ENCODE measurements at regions not wholly inside any gene's neighbourhood (a gene's known extent, or its start where the extent isn't known, plus 50 kb on each side); places are given as distances from the start of the nearest gene placed in this dataset.

- no peak for TF ChIP-seq CTCF (IDR thresholded peaks at IDR 0.05; ENCODE audit: partially characterized antibody, unreplicated experiment)
- Mint-ChIP-seq H3K27ac (ENCODE audit: unreplicated experiment) (no peak overlapping the region), H3K27me3 (ENCODE audit: unreplicated experiment) (peaks cover 5% of the 10 kb centered on the region), H3K4me1 (ENCODE audit: low read depth, unreplicated experiment) (peaks cover 1% of the 10 kb centered on the region), H3K36me3 (ENCODE audit: unreplicated experiment) (no peaks in the 10 kb centered on the region), H3K9me3 (ENCODE audit: unreplicated experiment) (no peaks in the 10 kb centered on the region), H3K4me3 (ENCODE audit: unreplicated experiment) (no peak overlapping the region)
- no peak for DNase-seq
Measured at GRCh38 chr11:116409238-116409637, 363.5 kb downstream of the BUD13 start.

- H3K27me3 Mint-ChIP-seq (ENCODE audit: unreplicated experiment): peaks cover 2% of the 10 kb centered on the region
- H3K9me3 Mint-ChIP-seq (ENCODE audit: unreplicated experiment): no peaks in the 10 kb centered on the region
- DNase-seq: no peak
- H3K4me3 Mint-ChIP-seq (ENCODE audit: unreplicated experiment): no peak overlapping the region
- no peak overlapping the region for H3K27ac Mint-ChIP-seq (ENCODE audit: unreplicated experiment)
- no peak for TF ChIP-seq CTCF (IDR thresholded peaks at IDR 0.05; ENCODE audit: partially characterized antibody, unreplicated experiment)
- peaks cover 5% of the 10 kb centered on the region for H3K4me1 Mint-ChIP-seq (ENCODE audit: low read depth, unreplicated experiment)
- no peaks in the 10 kb centered on the region for H3K36me3 Mint-ChIP-seq (ENCODE audit: unreplicated experiment)
Measured at GRCh38 chr11:116406042-116406441, 366.7 kb downstream of the BUD13 start.

- Mint-ChIP-seq H3K9me3 (ENCODE audit: unreplicated experiment) (no peaks in the 10 kb centered on the region), H3K4me3 (ENCODE audit: unreplicated experiment) (no peak overlapping the region), H3K4me1 (ENCODE audit: low read depth, unreplicated experiment) (peaks cover 10% of the 10 kb centered on the region), H3K27ac (ENCODE audit: unreplicated experiment) (no peak overlapping the region), H3K36me3 (ENCODE audit: unreplicated experiment) (peaks cover 5% of the 10 kb centered on the region), H3K27me3 (ENCODE audit: unreplicated experiment) (peaks cover 2% of the 10 kb centered on the region)
- DNase-seq: no peak
- no peak for TF ChIP-seq CTCF (IDR thresholded peaks at IDR 0.05; ENCODE audit: partially characterized antibody, unreplicated experiment)
Measured at GRCh38 chr11:116404462-116404798, 368.4 kb downstream of the BUD13 start.

GRCh38 chr11:116403794-116404461 is 368.9 kb downstream of the BUD13 start:
- Mint-ChIP-seq H3K9me3 (ENCODE audit: unreplicated experiment) (no peaks in the 10 kb centered on the region), H3K27me3 (ENCODE audit: unreplicated experiment) (peaks cover 2% of the 10 kb centered on the region), H3K4me1 (ENCODE audit: low read depth, unreplicated experiment) (peaks cover 10% of the 10 kb centered on the region), H3K4me3 (ENCODE audit: unreplicated experiment) (no peak overlapping the region), H3K36me3 (ENCODE audit: unreplicated experiment) (peaks cover 5% of the 10 kb centered on the region), H3K27ac (ENCODE audit: unreplicated experiment) (no peak overlapping the region)
- TF ChIP-seq CTCF (IDR thresholded peaks at IDR 0.05; ENCODE audit: partially characterized antibody, unreplicated experiment): no peak
- no peak for DNase-seq

GRCh38 chr11:116400081-116400480 is 372.7 kb downstream of the BUD13 start:
- Mint-ChIP-seq H3K27me3 (ENCODE audit: unreplicated experiment) (peaks cover 3% of the 10 kb centered on the region), H3K4me1 (ENCODE audit: low read depth, unreplicated experiment) (peaks cover 13% of the 10 kb centered on the region), H3K27ac (ENCODE audit: unreplicated experiment) (no peak overlapping the region), H3K4me3 (ENCODE audit: unreplicated experiment) (no peak overlapping the region), H3K36me3 (ENCODE audit: unreplicated experiment) (peaks cover 5% of the 10 kb centered on the region), H3K9me3 (ENCODE audit: unreplicated experiment) (no peaks in the 10 kb centered on the region)
- no peak for DNase-seq
- no peak for TF ChIP-seq CTCF (IDR thresholded peaks at IDR 0.05; ENCODE audit: partially characterized antibody, unreplicated experiment)
